Activated naive CD4-positive, alpha-beta T cell treated with anti-CD3 and anti-CD28 coated beads, Interleukin-2, amount 50 U/mL, for 72 hours (primary cell): ENCODE measurements at regions not wholly inside any gene's neighbourhood (a gene's known extent, or its start where the extent isn't known, plus 50 kb on each side); places are given as distances from the start of the nearest gene placed in this dataset.

Source experiments
- ATAC-seq, 2 donors: fragments of 150-1000 bp; cut with Tn5 transposase; 2 replicates each; pipeline ENCODE4 v1.10.0; 2021; ENCODE audit warnings: mild to moderate bottlenecking in 2 of 2, moderate library complexity in 2 of 2
- DNase-seq, 2 donors: peaks; one replicate each; pipeline ENCODE4 v3.0.0; 2021 to 2022; ENCODE audit warnings: low spot score in 2 of 2
- H3K27ac Mint-ChIP-seq, 2 donors: one replicate each; pipeline ENCODE4 v1.8.0; 2022; ENCODE audit warnings: mild to moderate bottlenecking in 2 of 2, mixed read lengths in 2 of 2
- H3K36me3 Mint-ChIP-seq, 2 donors: one replicate each; pipeline ENCODE4 v1.8.0; 2022; ENCODE audit warnings: mixed read lengths in 2 of 2
- H3K9me3 Mint-ChIP-seq, 2 donors: one replicate each; pipeline ENCODE4 v1.8.0; 2022; ENCODE audit warnings: mixed read lengths in 2 of 2

DNA sequence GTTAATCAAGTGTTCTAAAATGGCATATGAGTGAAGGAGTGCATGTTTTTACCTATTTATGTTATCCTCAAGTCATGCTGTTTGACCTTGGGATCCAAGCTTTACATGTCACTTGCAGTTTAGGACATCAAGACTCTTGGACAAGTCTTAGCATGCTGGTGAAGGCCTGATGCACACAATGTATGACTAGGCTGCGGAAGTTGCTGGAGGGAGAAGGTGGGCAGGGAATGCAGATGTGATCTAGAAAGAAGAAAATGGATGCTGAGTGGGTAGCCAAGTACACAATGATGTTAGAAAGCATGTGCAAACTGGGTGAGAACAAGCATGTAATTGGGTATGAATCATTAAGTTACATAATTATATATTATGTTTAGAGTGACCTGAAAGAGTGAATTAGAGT, 301.8 kb downstream of the BRINP2 start:
- Mint-ChIP-seq H3K27ac (no peak overlapping the region), H3K9me3 (peaks cover 7 to 23% of the 10 kb centered on the region in 2 donors), H3K36me3 (no peaks in the 10 kb centered on the region)
- ATAC-seq, result no peak
- DNase-seq, result no peak

DNA sequence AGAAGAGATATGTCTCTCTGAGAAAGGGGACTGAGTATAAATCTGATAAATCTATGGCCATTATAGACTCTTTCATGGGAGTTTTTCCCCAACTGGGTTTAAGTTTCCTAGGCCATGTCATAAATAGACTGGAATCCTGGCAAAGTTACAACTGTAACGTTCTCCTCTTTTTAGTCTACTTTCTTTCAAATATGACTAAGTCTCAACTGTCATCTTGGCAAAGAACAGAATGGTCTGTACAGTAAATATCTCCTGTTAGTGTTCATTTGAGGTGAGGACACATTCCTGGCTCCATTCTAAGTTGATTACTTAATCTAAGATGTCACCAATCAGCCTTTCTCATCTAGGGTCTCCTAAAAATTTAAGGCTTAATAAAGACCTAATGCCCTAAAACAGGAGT, 300.5 kb downstream of the BRINP2 start:
- ATAC-seq (no peak), DNase-seq (no peak)
- Mint-ChIP-seq H3K9me3 (peaks cover 2 to 22% of the 10 kb centered on the region in 2 donors), H3K27ac (no peak overlapping the region), H3K36me3 (no peaks in the 10 kb centered on the region)

DNA sequence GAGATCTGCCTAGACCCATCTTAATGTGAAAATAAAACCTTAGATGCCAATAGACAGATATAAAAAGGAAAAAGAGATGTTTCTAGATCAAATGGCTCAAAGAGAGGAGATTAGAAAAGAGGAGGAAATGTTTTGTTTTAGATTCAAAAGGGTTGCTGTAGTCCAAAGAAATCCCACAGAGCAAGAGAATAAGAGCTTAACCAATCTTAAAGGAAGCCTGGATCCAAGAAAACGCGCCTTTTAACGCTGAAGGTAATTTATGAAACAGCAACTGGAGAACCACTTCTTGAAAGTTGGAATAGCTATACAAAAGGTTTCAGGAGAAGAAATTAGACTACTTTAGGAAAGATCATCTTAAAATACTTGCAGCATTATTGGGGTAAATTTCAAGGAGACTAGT, 298.8 kb downstream of the BRINP2 start:
- no peak overlapping the region for H3K27ac Mint-ChIP-seq
- no peaks in the 10 kb centered on the region for H3K36me3 Mint-ChIP-seq
- DNase-seq (no peak), ATAC-seq (no peak)
- peaks cover 0 to 17% of the 10 kb centered on the region in 2 donors for H3K9me3 Mint-ChIP-seq

DNA sequence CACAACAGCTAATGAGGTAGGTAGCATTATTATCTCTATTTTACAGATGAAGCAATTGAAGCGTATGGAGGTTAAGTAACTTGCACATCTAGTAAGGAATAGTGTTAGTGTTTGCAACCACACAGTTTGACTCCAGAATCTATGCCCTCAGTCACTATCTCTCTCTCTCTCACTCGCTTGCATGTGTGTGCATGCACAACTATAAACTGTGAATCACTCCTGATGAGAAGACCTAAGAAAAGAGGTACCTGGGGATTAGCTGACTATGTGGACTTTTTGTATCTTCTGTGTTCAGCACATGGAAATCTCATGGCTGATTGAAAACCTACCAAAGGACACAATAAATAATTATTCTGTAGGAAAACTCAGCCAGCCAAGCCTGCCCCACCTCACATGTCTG, 295.5 kb downstream of the BRINP2 start:
- H3K36me3 Mint-ChIP-seq, result no peaks in the 10 kb centered on the region
- no peak for DNase-seq
- no peak overlapping the region for H3K27ac Mint-ChIP-seq
- peaks cover 0 to 28% of the 10 kb centered on the region in 2 donors for H3K9me3 Mint-ChIP-seq
- no peak for ATAC-seq

DNA sequence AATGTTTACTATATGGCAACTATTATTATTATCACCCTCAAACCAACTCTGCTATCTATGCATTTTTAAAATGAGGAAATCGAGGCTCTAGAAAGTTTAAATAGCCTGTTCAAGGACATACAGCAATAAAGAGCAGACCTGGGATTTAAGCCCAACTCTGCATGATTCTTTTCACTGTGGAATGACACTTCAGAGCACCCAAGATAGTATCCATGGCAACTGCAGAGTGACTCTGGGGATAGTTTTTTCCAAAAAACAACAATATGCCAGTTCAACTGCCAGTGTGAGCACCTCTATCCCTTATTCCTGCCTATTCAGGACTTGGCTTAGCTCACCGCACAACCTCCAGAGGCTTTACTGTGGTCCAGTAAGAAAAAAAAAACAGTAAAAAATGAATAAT, 293.9 kb downstream of the BRINP2 start:
- Mint-ChIP-seq H3K27ac (no peak overlapping the region), H3K9me3 (peaks cover 1 to 34% of the 10 kb centered on the region in 2 donors), H3K36me3 (peaks cover 0 to 7% of the 10 kb centered on the region in 2 donors)
- DNase-seq (no peak), ATAC-seq (no peak)

DNA sequence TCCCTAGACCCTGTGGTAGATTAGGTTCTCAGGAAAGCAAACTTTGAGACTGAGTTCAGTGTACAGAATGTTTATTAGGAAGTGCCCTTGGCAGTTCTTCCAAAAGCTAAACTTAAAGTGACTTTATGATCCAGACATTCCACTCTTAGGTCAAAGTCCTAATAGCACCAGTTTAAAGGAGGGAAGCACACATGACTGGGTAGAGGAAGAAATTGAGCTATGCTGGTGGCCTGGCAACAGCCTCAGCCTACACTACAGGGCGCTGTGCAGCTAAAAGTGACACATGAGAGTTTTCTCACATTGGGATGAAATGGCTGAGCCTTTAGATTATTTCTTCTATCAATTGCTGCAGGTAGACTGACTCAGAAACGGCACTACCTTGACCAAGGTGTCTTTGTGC, 280.4 kb downstream of the BRINP2 start:
- H3K9me3 Mint-ChIP-seq, result peaks cover 15 to 23% of the 10 kb centered on the region in 2 donors
- H3K36me3 Mint-ChIP-seq, result peaks cover 0 to 7% of the 10 kb centered on the region in 2 donors
- no peak for DNase-seq
- ATAC-seq, result no peak
- H3K27ac Mint-ChIP-seq, result no peak overlapping the region

DNA sequence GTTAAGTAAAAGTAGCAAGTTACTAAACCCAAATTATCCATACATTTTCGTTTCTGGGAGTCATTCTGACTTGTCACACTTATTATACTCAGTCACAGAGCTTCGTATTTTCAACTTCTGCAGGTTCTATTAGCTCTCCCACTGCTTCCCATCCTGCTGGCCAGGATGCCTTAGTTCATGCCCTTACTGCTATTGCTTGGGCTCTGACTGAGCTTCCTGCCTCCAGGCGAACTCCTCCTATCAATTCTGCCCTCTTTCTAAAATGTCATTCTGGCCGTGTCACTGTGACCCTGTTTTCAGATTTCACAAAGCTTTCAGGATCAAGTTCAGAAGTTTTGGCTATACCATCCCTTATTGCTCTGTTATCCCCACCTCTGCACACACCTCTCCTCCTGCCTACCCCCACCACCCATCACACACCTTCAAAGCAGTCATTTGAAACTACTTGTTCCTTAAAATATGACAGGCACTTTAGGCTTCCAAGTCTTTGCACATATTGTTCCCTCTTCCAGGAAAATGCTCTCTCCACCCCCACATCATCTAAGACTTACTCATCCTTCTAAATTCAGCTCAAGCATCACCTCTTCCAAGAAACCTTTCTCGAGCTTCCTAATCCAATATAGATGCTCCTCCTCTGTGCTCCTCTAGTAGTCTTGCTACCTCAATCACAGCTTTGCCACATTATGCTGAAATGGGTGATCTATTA, 278.0 kb downstream of the BRINP2 start:
- peaks cover 15 to 21% of the 10 kb centered on the region in 2 donors for H3K9me3 Mint-ChIP-seq
- peaks cover 0 to 7% of the 10 kb centered on the region in 2 donors for H3K36me3 Mint-ChIP-seq
- DNase-seq (no peak), ATAC-seq (no peak)
- H3K27ac Mint-ChIP-seq, result no peak overlapping the region

DNA sequence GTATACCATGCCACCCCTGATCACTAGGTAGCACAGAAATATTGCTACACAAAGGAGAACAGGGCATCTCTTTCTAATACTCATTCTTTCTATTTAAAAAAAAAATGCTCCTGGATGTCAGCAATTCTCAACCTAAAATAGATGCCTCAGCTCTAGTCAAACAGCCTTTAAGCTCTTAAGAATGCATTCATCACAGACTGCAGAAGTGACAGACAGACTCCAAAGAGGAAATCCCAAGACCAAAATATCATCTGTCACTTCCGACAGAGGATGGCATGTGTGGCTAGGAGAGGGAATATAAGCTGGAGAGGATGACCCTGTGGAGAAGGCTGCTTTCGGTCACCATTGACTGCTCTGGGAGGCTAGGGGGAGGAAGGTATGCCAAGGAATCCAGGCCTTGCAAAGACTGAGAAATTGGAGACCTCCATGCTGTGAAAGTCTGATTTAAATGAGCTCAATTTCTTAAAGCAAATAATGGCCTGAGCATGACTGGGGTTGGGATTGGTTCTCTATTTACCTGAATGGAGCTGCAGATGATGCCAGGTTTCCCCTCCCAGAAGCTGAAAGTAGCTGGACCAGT, 277.4 kb downstream of the BRINP2 start:
- no peak overlapping the region for H3K27ac Mint-ChIP-seq
- ATAC-seq (no peak), DNase-seq (no peak)
- peaks cover 0 to 7% of the 10 kb centered on the region in 2 donors for H3K36me3 Mint-ChIP-seq
- H3K9me3 Mint-ChIP-seq, result peaks cover 12 to 17% of the 10 kb centered on the region in 2 donors

DNA sequence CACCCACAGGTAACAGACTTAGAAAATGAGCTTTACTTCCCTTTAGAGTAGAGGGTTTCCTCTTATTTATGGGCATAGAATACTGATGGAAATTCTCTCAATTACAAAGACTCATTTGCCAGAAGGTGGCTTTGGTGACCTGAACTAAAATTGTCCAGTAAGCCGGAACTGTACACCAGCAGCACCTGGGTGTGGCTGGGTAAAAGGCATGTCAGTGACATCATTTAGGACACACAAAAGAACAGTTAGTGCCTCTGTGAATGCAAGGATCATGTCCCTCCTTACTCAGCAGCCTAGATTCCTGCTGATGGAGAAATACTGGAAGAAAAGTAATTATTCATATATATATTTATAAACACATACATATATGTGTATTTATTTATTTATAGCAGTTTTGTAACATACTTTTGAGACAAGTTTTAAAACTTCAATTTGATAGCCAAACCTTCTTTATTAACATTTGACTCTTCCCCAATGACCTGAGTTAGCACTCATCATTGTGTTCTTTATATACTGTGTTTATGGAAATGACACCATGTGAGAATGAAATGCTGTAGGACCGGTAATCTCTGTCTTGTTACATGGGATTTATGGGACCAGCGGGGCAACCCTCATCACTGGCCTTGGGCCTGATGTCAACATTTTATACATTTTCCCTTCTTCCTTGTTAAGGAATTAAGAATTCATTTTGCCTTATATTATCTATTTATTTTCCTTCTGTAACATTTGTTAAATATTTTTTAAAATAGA, 274.4 kb downstream of the BRINP2 start:
- Mint-ChIP-seq H3K27ac (no peak overlapping the region), H3K36me3 (peaks cover 0 to 7% of the 10 kb centered on the region in 2 donors), H3K9me3 (peaks cover 10 to 14% of the 10 kb centered on the region in 2 donors)
- DNase-seq (no peak), ATAC-seq (no peak)

DNA sequence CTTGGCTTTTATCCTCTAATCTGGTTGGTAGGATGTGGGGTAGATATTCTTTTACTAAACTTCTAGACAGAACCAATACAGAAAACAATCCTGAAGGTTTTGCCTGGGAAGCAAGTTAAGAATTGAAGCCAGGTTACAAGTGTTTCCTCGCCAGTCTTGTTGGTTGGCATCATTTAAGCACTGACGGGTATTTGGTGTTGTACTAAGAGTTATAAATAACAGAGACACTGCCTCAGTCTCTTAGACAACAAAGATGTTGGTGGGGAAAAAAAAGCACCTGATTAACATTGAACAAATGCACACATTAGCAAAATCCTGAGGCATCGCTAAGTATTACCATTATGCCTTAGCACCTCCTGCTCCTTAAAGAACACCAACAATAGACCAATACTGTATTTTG, 272.2 kb downstream of the BRINP2 start:
- DNase-seq (no peak), ATAC-seq (no peak)
- H3K36me3 Mint-ChIP-seq, result no peaks in the 10 kb centered on the region
- H3K27ac Mint-ChIP-seq, result no peak overlapping the region
- peaks cover 0 to 9% of the 10 kb centered on the region in 2 donors for H3K9me3 Mint-ChIP-seq

DNA sequence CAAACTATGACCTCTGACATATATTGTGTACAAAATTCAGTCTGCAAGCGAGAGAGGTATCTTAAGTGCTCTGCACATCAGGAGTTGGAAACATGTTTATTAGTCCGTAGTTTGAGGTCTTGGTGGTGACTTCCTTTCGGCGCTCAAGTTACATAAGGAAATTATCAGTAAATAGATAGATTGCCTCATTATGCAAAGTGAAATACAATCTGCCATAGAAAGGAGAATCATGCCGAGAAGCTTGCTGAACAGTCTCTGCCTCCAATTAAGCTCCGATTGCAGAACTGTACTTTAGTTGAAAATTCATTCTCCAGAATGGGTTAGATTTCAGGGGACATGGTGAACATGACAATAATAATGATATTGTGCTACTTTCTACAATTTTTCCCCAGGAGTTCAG, 271.8 kb downstream of the BRINP2 start:
- DNase-seq, result no peak
- Mint-ChIP-seq H3K36me3 (no peaks in the 10 kb centered on the region), H3K27ac (no peak overlapping the region), H3K9me3 (peaks cover 0 to 9% of the 10 kb centered on the region in 2 donors)
- no peak for ATAC-seq

DNA sequence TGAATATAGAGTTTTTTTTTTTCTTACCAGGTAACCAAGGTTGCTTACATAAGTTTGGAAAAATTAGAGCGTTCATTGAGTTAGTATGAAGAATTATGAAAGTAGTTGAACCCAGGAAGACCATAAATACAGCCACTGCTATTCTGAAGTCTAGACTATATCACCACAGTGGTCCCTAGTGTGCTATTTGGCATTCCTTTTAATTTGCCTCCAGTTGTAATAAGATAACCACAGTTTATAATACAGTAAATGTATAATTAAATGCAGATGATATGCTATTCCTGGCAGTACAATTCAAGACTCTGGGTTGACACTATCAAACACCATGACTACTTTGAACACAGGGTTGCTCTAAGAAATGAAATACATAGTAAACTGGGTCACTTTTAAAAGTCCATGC, 270.5 kb downstream of the BRINP2 start:
- ATAC-seq (no peak), DNase-seq (no peak)
- Mint-ChIP-seq H3K36me3 (no peaks in the 10 kb centered on the region), H3K9me3 (peaks cover 0 to 9% of the 10 kb centered on the region in 2 donors), H3K27ac (no peak overlapping the region)

DNA sequence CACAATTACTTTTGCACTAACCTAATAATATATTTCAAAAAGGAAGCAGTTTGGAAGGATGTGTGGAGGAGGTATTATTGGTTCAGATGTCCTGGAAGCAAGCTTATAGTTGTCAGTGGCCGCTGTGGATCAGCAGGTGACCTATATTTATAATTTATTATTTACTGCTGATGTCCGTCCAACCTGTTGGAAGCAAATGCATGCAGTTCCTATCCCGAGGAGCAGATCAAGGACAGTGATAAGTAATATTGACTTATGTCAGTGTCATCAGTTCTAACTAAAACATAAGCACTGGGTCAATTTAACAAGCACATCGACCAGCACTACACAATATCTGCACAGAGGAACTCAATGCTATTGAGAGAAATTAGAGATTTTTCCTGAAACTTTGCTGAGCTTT, 270.1 kb downstream of the BRINP2 start:
- Mint-ChIP-seq H3K36me3 (no peaks in the 10 kb centered on the region), H3K9me3 (peaks cover 0 to 9% of the 10 kb centered on the region in 2 donors), H3K27ac (no peak overlapping the region)
- DNase-seq (no peak), ATAC-seq (no peak)

DNA sequence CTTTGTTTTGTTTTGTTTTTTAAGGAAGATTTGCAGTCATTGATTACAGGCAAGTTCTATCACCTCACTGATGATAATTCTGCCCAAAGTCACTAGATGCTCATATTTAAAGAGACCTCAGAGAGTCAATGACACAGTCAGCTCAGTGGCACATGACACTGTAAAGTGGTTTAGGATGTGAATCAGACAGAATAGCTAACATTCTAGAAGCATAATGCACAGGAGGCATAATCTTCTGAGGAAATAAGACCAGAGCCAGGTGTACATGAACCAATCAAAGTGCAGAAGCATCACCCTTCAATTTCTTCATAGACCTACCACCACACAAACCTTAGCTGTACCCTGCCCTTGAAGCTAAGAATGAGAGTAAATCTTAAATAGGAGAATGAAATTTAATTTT, 268.5 kb downstream of the BRINP2 start:
- H3K27ac Mint-ChIP-seq, result no peak overlapping the region
- DNase-seq (no peak), ATAC-seq (no peak)
- H3K36me3 Mint-ChIP-seq, result no peaks in the 10 kb centered on the region
- peaks cover 5 to 13% of the 10 kb centered on the region in 2 donors for H3K9me3 Mint-ChIP-seq

DNA sequence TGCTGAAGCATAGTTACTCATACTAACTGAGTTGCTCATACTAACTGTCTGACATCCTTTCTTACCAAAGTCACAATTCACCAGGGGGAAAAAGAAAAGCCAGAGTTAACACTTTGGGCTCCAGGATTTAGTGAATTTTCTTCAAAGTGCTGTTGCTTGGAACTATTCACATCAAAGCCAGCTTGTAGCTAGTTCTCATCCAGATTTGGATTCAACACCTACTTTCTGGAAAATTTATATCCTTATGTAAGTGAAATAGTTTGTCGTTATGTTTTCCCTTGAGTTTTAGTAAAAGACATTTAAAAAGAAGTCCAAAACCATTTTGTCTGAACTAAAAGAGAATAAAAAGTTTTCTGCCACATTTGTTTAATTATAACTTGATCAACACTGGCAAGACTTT, 264.6 kb downstream of the BRINP2 start:
- peaks cover 5 to 14% of the 10 kb centered on the region in 2 donors for H3K9me3 Mint-ChIP-seq
- no peaks in the 10 kb centered on the region for H3K36me3 Mint-ChIP-seq
- no peak for ATAC-seq
- no peak for DNase-seq
- H3K27ac Mint-ChIP-seq, result no peak overlapping the region

DNA sequence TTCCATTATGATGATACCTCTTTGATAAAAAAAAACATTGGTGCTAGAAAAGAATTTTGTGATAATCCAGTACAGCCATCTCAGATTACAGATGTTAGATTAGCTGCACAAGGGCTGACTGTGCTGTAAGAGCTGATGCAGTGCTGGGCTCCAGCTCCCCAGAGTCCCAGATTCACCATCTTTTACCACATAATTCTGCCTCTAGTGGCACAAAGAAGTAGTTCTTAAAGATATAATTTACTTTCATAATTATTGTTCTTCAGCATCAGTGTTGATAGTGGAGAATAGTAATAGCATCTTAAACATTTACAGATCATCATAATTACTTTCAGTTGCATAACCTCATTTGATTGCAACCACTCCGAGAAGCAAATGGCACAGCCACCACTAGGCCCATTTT, 262.1 kb downstream of the BRINP2 start:
- Mint-ChIP-seq H3K27ac (no peak overlapping the region), H3K36me3 (no peaks in the 10 kb centered on the region), H3K9me3 (peaks cover 5 to 10% of the 10 kb centered on the region in 2 donors)
- ATAC-seq (no peak), DNase-seq (no peak)

DNA sequence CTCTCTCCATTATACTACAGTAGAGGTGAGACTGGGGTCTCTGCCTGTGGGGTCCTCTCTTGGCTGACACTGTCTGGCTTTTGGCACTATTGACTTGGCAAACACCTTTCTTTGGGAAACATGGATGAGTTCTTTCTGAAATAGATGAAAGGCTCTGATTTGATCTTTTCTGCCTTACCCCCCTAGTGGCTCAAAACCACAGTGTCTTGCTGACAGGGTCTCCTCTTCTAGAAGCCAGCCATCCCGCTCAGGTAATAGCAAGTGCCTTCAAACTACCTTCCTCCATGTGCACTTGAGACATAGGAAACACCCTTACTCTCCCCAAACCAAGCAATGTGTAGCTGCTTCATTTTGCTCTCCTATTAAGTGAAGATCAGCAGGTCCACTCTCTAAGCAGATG, 260.4 kb downstream of the BRINP2 start:
- Mint-ChIP-seq H3K36me3 (no peaks in the 10 kb centered on the region), H3K27ac (no peak overlapping the region)

More for the DNA sequence above, 260.4 kb downstream of the BRINP2 start:
- H3K9me3 Mint-ChIP-seq, result peaks cover 10 to 11% of the 10 kb centered on the region in 2 donors
- ATAC-seq (no peak), DNase-seq (no peak)
